Stimulated activated naive B cell treated with anti-CD40 and anti-IgM and Interleukin-4, amounts not matched to agents 10 μg/mL and 1 μg/mL and 100 μg/mL, for 72 hours (primary cell): ENCODE measurements at regions not wholly inside any gene's neighbourhood (a gene's known extent, or its start where the extent isn't known, plus 50 kb on each side); places are given as distances from the start of the nearest gene placed in this dataset.

Experiments used
- ATAC-seq, 2 donors: fragments of 150-1000 bp; cut with Tn5 transposase; replicated peaks; 2 replicates each; pipeline ENCODE4 v1.10.0; 2021; ENCODE audit warnings: moderate library complexity in 1 of 2
- DNase-seq: peaks from one replicate; pipeline ENCODE4 v3.0.0; 2021
- H3K27ac Mint-ChIP-seq: one replicate; pipeline ENCODE4 v1.8.0; 2022; ENCODE audit warnings: mild to moderate bottlenecking, mixed read lengths
- H3K27me3 Mint-ChIP-seq, 2 donors: one replicate each; pipeline ENCODE4 v1.8.0; 2022; ENCODE audit warnings: mixed read lengths in 2 of 2
- H3K36me3 Mint-ChIP-seq, 2 donors: one replicate each; pipeline ENCODE4 v1.8.0; 2022; ENCODE audit warnings: mixed read lengths in 2 of 2, mild to moderate bottlenecking in 1 of 2
- H3K4me1 Mint-ChIP-seq, 2 donors: one replicate each; pipeline ENCODE4 v1.8.0; 2022; ENCODE audit warnings: mixed read lengths in 2 of 2, mild to moderate bottlenecking in 1 of 2
- H3K4me3 Mint-ChIP-seq, 2 donors: one replicate each; pipeline ENCODE4 v1.8.0; 2022; ENCODE audit warnings: mild to moderate bottlenecking in 2 of 2, mixed read lengths in 2 of 2, moderate library complexity in 1 of 2
- H3K9me3 Mint-ChIP-seq, 2 donors: one replicate each; pipeline ENCODE4 v1.8.0; 2022; ENCODE audit warnings: mixed read lengths in 2 of 2, mild to moderate bottlenecking in 1 of 2

DNA sequence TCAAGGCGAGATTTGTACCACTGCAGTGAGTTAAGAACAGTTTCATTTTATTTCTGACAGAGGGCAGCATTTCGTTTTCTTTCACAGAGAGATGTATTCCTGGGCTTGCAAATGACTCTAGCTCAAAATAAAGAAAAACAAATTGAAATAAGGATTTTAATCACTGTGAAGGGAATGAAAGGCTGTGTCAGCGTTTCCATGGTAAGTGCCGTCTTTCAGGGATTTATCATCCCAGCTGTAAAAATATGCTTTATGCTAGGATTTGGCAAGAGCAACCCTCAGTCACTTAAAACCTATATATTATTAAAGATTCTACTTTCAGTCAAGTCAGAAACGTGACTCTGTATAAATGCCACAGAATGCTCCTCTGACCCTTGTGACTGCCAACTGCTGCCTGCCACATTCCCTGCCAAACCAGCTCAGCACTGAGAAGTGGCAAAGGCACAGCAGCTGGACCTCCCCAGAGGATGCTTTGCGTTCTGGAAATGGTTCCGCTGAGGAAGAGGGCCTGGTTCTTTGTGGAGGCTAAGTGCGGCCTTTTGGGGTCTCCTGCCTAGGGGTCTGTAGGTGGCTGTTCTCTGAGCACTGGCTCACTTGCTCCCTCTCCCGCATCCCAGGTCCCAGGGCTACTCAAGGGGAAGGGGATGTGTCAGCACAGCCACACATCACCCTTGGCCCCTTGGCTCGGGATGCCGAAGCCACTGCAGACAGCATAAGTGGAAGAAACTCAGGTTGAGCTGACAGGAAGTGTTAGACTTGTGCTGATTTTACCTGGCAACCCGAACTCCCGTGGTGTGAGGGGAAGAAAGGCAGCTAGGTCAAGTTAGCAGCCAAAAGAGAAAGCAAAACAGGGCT, 56.6 kb upstream of the POMGNT2 start:
- Mint-ChIP-seq H3K4me3 (no peak overlapping the region), H3K4me1 (no peaks in the 10 kb centered on the region), H3K27ac (peak overlapping the region; percentile 28), H3K9me3 (peaks cover 8 to 11% of the 10 kb centered on the region in 2 donors), H3K27me3 (peaks cover 0 to 6% of the 10 kb centered on the region in 2 donors), H3K36me3 (no peaks in the 10 kb centered on the region)
- DNase-seq (no peak), ATAC-seq (peak in 1 of 2 donors; percentile 50)

DNA sequence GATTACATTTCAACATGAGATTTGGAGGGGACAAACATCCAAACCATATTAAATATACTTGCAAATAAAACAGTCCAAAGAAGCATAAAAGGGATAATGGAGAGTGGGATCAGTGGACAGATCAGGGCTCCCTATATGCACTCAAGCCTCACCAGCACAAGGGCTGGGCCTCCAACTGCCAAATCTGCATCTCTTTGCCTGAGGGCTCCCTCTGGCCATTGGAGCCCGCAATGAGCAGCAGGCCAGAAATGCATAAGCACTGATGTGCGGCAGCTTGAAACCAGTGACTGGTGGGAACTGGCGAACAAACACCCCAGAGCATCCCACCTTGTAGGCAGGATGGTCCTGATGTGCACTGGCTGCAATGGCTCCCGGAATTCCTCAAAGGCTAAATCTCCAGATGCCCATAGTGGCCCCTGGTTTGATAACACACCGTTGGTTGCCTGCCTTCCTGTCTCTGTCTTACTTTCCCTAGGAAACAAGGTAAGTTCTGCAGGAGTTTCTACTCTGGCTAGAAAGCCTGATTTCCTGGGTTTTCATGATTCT, 55.9 kb upstream of the POMGNT2 start:
- no peaks in the 10 kb centered on the region for H3K36me3 Mint-ChIP-seq
- H3K4me1 Mint-ChIP-seq = no peaks in the 10 kb centered on the region
- H3K27ac Mint-ChIP-seq = no peak overlapping the region
- H3K27me3 Mint-ChIP-seq = peaks cover 0 to 6% of the 10 kb centered on the region in 2 donors
- DNase-seq (no peak), ATAC-seq (no peak)
- peaks cover 8 to 9% of the 10 kb centered on the region in 2 donors for H3K9me3 Mint-ChIP-seq
- H3K4me3 Mint-ChIP-seq = no peak overlapping the region

DNA sequence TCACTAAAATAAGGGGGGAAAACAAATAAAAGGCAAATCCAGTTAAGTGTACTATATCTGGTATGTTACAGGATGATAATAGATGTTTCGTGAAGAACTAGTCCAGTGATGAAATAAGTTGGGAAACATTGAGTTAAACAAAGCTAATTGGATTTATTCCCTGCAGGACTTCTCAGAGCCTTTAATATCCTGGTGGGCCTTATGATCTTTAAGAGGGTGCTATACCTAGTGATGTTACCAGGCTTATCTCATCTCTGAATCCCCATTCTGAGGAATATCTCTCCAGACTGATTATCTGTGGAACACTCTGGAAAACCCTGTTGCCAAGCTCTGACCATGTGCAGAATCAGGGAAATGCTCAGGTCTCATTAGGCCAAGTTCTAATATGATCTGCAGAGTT, 54.8 kb upstream of the POMGNT2 start:
- Mint-ChIP-seq H3K9me3 (peaks cover 1 to 3% of the 10 kb centered on the region in 2 donors), H3K27me3 (peaks cover 0 to 6% of the 10 kb centered on the region in 2 donors)

DNA sequence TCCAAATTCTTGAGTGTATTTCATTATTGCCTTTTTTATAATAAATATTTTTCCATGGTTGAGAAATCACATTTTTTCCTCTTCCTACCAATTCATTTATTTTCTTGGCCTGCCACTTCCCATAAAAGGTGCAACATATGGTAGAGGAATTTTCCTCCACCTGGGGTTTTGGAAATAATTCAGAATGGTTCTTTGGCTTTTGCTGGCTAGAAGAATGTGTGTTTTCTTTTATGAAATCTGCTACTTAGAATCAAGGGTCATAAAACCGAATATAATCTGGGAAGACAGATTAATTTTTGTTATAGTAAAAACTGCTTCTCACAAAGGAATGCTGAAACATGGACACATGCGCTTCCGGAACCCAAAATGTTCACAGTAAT, 54.0 kb upstream of the POMGNT2 start:
- ATAC-seq (no peak), DNase-seq (no peak)
- Mint-ChIP-seq H3K9me3 (no peaks in the 10 kb centered on the region), H3K4me1 (no peaks in the 10 kb centered on the region), H3K27ac (no peak overlapping the region), H3K36me3 (no peaks in the 10 kb centered on the region), H3K4me3 (no peak overlapping the region), H3K27me3 (peaks cover 5 to 6% of the 10 kb centered on the region in 2 donors)

More for the DNA sequence above, 54.8 kb upstream of the POMGNT2 start:
- Mint-ChIP-seq H3K27ac (no peak overlapping the region), H3K36me3 (no peaks in the 10 kb centered on the region), H3K4me3 (no peak overlapping the region), H3K4me1 (no peaks in the 10 kb centered on the region)
- ATAC-seq (no peak), DNase-seq (no peak)

DNA sequence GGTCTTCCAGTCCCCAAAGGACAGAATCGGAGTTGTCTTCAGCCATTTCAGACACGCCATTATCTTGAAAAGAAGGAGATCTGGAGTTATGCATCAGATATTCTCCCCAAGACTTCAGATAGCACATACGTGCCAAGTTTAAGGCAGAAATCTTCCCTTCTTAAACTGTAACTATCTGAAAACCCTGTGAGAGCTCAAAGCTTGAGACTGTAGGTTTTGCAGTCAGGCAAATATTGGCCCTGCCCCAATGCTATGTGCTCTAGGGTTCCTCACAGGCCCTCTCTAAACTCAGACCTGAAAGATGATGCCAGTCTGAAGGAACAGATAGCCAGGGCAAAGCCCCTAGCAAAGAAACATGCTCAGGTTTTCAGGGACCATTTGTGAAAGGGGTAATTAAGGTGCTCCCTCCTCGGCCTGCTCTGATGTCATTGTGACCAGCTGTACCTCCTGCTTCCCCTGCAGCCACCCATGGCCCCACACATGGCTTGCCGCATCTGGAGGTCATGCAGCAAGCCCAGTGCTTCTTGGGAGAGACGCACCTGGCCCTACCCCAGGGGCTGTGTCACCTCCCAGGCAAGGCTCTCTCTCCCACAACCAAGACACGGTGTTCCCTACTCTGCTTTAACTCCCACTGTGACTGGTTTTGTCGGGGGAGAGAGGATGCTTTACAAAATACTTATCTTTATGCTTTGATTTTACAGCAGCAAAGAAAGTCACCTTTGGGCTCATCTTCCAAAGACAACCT, 53.4 kb upstream of the POMGNT2 start:
- DNase-seq (no peak), ATAC-seq (no peak)
- Mint-ChIP-seq H3K27me3 (peaks cover 5 to 6% of the 10 kb centered on the region in 2 donors), H3K27ac (no peak overlapping the region), H3K9me3 (no peaks in the 10 kb centered on the region), H3K36me3 (no peaks in the 10 kb centered on the region), H3K4me1 (no peaks in the 10 kb centered on the region), H3K4me3 (no peak overlapping the region)

DNA sequence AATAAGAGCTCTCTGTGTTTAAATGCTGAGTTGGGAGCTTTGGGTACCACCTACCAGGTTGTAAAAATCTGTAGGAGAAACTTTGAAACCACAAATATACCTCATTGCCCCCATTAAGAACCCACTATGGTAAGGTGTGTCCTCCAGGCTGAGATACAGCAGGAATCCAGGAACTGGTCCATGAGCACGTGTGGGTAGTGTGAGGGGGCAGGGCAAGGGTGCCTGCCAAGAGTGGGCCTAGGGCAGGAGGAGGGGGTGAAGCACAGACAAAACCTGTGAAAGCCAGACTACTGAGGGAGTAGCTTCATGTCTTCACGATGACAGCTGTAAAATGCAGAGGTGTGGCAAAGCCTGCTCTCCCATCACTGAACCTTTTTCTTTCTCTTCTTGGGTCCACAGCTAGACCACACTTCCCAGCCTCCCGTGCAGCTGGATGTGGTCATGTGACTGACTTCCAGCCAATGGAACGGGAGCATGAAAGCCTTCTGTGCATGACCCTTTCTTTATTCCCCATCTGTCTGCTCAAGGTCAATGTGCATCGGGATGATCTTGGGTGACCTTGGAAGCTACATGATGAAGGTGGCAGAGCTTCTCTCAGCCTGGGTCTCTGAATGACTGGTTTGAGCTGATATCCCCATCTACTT, 51.1 kb upstream of the POMGNT2 start:
- DNase-seq = no peak
- H3K36me3 Mint-ChIP-seq = no peaks in the 10 kb centered on the region
- no peak for ATAC-seq
- H3K9me3 Mint-ChIP-seq = no peaks in the 10 kb centered on the region
- H3K4me1 Mint-ChIP-seq = no peaks in the 10 kb centered on the region
- H3K27ac Mint-ChIP-seq = no peak overlapping the region
- peaks cover 9 to 14% of the 10 kb centered on the region in 2 donors for H3K27me3 Mint-ChIP-seq
- H3K4me3 Mint-ChIP-seq = no peak overlapping the region

DNA sequence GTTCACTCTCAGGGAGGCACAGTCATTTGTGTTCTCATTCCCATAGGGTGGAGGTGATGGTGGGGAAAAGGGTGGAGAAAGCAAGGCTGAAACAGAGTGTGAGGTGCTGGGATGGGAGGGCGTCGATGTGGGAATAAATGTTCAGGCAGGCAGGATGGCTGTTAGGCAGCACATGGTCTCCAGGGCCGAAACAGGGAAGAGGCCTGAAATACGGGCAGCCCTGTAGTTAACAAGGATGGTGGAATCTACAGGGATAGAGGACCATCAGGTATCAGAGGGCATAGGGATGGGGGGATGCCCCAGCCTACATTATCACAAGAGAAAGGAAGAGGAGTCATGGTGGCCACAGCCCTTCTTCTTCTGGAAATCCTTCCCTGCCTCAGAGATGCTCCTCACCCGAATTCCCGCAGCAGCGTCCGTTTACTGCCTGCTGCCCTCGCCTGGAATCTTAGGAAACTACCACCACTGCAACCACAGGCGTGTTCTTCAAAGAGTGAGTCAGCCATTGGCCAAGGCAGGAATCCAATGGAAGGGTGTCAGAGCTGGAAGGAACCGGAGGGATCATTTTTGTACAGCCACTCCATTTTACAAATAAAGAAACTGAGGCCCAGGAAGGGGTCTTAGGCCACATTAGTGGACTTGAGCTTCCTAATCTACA, 49.7 kb upstream of the POMGNT2 start:
- Mint-ChIP-seq H3K9me3 (no peaks in the 10 kb centered on the region), H3K27me3 (peaks cover 12 to 17% of the 10 kb centered on the region in 2 donors), H3K4me1 (no peaks in the 10 kb centered on the region), H3K36me3 (no peaks in the 10 kb centered on the region), H3K27ac (no peak overlapping the region), H3K4me3 (no peak overlapping the region)
- no peak for DNase-seq
- no peak for ATAC-seq
